ENCODE measurements at regions not wholly inside any gene's neighbourhood (a gene's known extent, or its start where the extent isn't known, plus 50 kb on each side); places are given as distances from the start of the nearest gene placed in this dataset.

DNA sequence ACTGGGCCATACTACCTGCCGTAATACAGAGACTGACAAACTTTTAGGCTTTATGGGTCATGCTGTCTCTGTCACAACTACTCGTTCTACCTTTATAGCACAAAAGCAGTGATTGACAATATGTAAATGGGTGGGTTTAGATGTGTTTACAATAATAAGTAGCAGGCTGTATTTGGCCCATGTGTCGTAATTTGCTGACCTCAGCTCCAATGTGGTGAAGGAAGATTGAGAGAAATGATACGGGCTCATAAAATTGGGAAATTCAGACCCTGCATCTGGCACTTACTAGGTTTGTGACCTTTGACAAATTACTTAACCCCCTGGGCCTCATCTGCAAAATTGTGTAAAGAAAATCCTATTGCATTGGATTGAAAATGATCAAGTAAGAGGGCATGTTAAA is 150.8 kb upstream of the NPSR1 start:
- TF ChIP-seq, protein P1, sequence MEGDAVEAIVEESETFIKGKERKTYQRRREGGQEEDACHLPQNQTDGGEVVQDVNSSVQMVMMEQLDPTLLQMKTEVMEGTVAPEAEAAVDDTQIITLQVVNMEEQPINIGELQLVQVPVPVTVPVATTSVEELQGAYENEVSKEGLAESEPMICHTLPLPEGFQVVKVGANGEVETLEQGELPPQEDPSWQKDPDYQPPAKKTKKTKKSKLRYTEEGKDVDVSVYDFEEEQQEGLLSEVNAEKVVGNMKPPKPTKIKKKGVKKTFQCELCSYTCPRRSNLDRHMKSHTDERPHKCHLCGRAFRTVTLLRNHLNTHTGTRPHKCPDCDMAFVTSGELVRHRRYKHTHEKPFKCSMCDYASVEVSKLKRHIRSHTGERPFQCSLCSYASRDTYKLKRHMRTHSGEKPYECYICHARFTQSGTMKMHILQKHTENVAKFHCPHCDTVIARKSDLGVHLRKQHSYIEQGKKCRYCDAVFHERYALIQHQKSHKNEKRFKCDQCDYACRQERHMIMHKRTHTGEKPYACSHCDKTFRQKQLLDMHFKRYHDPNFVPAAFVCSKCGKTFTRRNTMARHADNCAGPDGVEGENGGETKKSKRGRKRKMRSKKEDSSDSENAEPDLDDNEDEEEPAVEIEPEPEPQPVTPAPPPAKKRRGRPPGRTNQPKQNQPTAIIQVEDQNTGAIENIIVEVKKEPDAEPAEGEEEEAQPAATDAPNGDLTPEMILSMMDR (conservative IDR thresholded peaks at IDR 0.05; ENCODE audit: low read length) = no peak
- TF ChIP-seq EZH2phosphoT487 (IDR thresholded peaks at IDR 0.05; ENCODE audit: borderline replicate concordance) = no peak

Data from Loucy (cell line).